WTC11 (cell line): ENCODE measurements at regions not wholly inside any gene's neighbourhood (a gene's known extent, or its start where the extent isn't known, plus 50 kb on each side); places are given as distances from the start of the nearest gene placed in this dataset.

Experiments used
- ATAC-seq: fragments of 200-7000 bp; cut with Tn5 transposase; 2 replicates; pipeline ENCODE4 v1.10.0; 2021; ENCODE audit warnings: mild to moderate bottlenecking, moderate library complexity
- CTCF ChIA-PET: fragments of 300-600 bp; sonication (Branson Sonifier 250); formaldehyde crosslinking; loops from one replicate; lab custom pipeline; 2021; ENCODE audit warnings: antibody characterized with exemption; lab: Charles Lee
- POLR2A ChIA-PET: fragments of 350-600 bp; sonication (Branson Sonifier 250); formaldehyde crosslinking; loops from one replicate; lab custom pipeline; 2021; ENCODE audit warnings: antibody characterized with exemption; lab: Charles Lee
- DNase-seq: peaks from one replicate; pipeline ENCODE4 v3.0.0; 2021; ENCODE audit warnings: low spot score
- H3K27ac Mint-ChIP-seq: 2 replicates; pipeline ENCODE4 v1.8.0; 2021; ENCODE audit warnings: mixed read lengths
- H3K27me3 Mint-ChIP-seq: 2 replicates; pipeline ENCODE4 v1.8.0; 2021; ENCODE audit warnings: low read depth, mild to moderate bottlenecking, moderate library complexity, mixed read lengths
- H3K36me3 Mint-ChIP-seq: 2 replicates; pipeline ENCODE4 v1.8.0; 2021; ENCODE audit warnings: mixed read lengths
- H3K4me1 Mint-ChIP-seq: 2 replicates; pipeline ENCODE4 v1.8.0; 2022; ENCODE audit warnings: mixed read lengths
- H3K4me3 Mint-ChIP-seq: 2 replicates; pipeline ENCODE4 v1.8.0; 2021; ENCODE audit warnings: mild to moderate bottlenecking, moderate library complexity, mixed read lengths
- H3K9me3 Mint-ChIP-seq: 2 replicates; pipeline ENCODE4 v1.8.0; 2021; ENCODE audit warnings: mixed read lengths
- AR ChIP-seq: fragments of 250-450 bp; sonication (Bioruptor Pico); IDR thresholded peaks from 2 replicates; pipeline ENCODE4 v1.9.0; 2021; ENCODE audit warnings: mild to moderate bottlenecking
- ARID4B ChIP-seq: sonication (generic); formaldehyde crosslinking; IDR thresholded peaks from 2 replicates; pipeline ENCODE4 v1.8.0; 2023; ENCODE audit warnings: missing genetic modification reagents, mild to moderate bottlenecking, borderline replicate concordance
- ATF2 ChIP-seq: sonication (generic); formaldehyde crosslinking; IDR thresholded peaks from 2 replicates; pipeline ENCODE4 v1.8.1; 2022; ENCODE audit warnings: low read depth, missing genetic modification reagents, borderline replicate concordance
- CDX4 ChIP-seq: fragments of 250-450 bp; sonication (Bioruptor Pico); IDR thresholded peaks from 2 replicates; pipeline ENCODE4 v1.9.0; 2021; ENCODE audit warnings: moderate library complexity, mild to moderate bottlenecking, inconsistent platforms, borderline replicate concordance
- CTCF ChIP-seq: fragments of 200-600 bp; IDR thresholded peaks from 2 replicates; pipeline ENCODE4 v1.8.0; 2022; ENCODE audit warnings: antibody characterized with exemption
- FOXP4 ChIP-seq: sonication (generic); formaldehyde crosslinking; IDR thresholded peaks from 2 replicates; pipeline ENCODE4 v1.8.0; 2022; ENCODE audit warnings: mild to moderate bottlenecking, missing genetic modification reagents
- GRHL2 ChIP-seq: fragments of 250-450 bp; sonication (Bioruptor Pico); IDR thresholded peaks from 2 replicates; pipeline ENCODE4 v1.8.0; 2022; ENCODE audit warnings: mild to moderate bottlenecking, moderate library complexity; ENCODE audit not compliant: insufficient replicate concordance, severe bottlenecking
- HMGA2 ChIP-seq: fragments of 250-450 bp; sonication (Bioruptor Pico); IDR thresholded peaks from 2 replicates; pipeline ENCODE4 v1.4.0; 2021; ENCODE audit warnings: mild to moderate bottlenecking, moderate library complexity
- MAX ChIP-seq: sonication (generic); formaldehyde crosslinking; IDR thresholded peaks from 2 replicates; pipeline ENCODE4 v1.8.0; 2022; ENCODE audit warnings: mild to moderate bottlenecking, missing genetic modification reagents
- NR2C2 ChIP-seq: sonication (generic); formaldehyde crosslinking; IDR thresholded peaks from 2 replicates; pipeline ENCODE4 v1.8.0; 2022; ENCODE audit warnings: mild to moderate bottlenecking, missing genetic modification reagents
- RORB ChIP-seq: fragments of 250-450 bp; sonication (Bioruptor Pico); IDR thresholded peaks from 2 replicates; pipeline ENCODE4 v1.9.0; 2021; ENCODE audit warnings: mild to moderate bottlenecking
- STAT6 ChIP-seq: sonication (generic); formaldehyde crosslinking; conservative IDR thresholded peaks from 2 replicates; pipeline ENCODE4 v1.8.1; 2023; ENCODE audit warnings: mild to moderate bottlenecking, low read depth, missing genetic modification reagents, moderate library complexity
- TCF7 ChIP-seq: sonication (generic); formaldehyde crosslinking; IDR thresholded peaks from 2 replicates; pipeline ENCODE4 v1.8.0; 2022; ENCODE audit warnings: mild to moderate bottlenecking, low read depth, missing genetic modification reagents, moderate library complexity
- ZMAT4 ChIP-seq: fragments of 250-450 bp; sonication (Bioruptor Pico); IDR thresholded peaks from 2 replicates; pipeline ENCODE4 v1.9.0; 2021; ENCODE audit warnings: mild to moderate bottlenecking
- ZNF317 ChIP-seq: sonication (generic); formaldehyde crosslinking; IDR thresholded peaks from 2 replicates; pipeline ENCODE4 v1.8.1; 2023; ENCODE audit warnings: low read depth, mild to moderate bottlenecking, moderate library complexity, missing genetic modification reagents, borderline replicate concordance
- ZNF512 ChIP-seq: sonication (generic); formaldehyde crosslinking; IDR thresholded peaks from 2 replicates; pipeline ENCODE4 v1.8.1; 2022; ENCODE audit warnings: missing genetic modification reagents, borderline replicate concordance

- TF ChIP-seq AR = no peak
- no peak for TF ChIP-seq ZNF317 (CRISPR knock-in tag)
- no peak for TF ChIP-seq ARID4B (CRISPR knock-in tag)
- no peak for TF ChIP-seq FOXP4 (CRISPR knock-in tag)
- no peak for TF ChIP-seq TCF7
- no peak for TF ChIP-seq NR2C2
- no peak for TF ChIP-seq ATF2 (CRISPR knock-in tag)
- no peak for TF ChIP-seq MAX (CRISPR knock-in tag)
- TF ChIP-seq ZNF512 (CRISPR knock-in tag) = no peak
These were observed 85.8 kb upstream of the RBMS3 start (continued) for GRCh38 chr3:29195056-29195455.

- H3K27me3 Mint-ChIP-seq = no peaks in the 10 kb centered on the region
- H3K4me1 Mint-ChIP-seq = no peaks in the 10 kb centered on the region
- POLR2A ChIA-PET = no interaction called here
- no peaks in the 10 kb centered on the region for H3K9me3 Mint-ChIP-seq
- TF ChIP-seq CDX4 (no peak), STAT6 (no peak), GRHL2 (CRISPR knock-in tag) (no peak), CTCF (no peak), ZMAT4 (CRISPR knock-in tag) (no peak), HMGA2 (CRISPR knock-in tag) (no peak), RORB (CRISPR knock-in tag) (no peak), MAX (CRISPR knock-in tag) (no peak)
- DNase-seq = no peak
- no peak overlapping the region for H3K4me3 Mint-ChIP-seq
- no peaks in the 10 kb centered on the region for H3K36me3 Mint-ChIP-seq
- no peak for ATAC-seq
- CTCF ChIA-PET = interaction anchor here (0.7 kb wide), 1 partner anchor 815 kb away, joined by 3 read pairs; no protein-coding TSS in a partner anchor
- no peak overlapping the region for H3K27ac Mint-ChIP-seq
These were observed 79.3 kb upstream of the RBMS3 start for GRCh38 chr3:29201604-29202003.
